ENCODE measurements at regions not wholly inside any gene's neighbourhood (a gene's known extent, or its start where the extent isn't known, plus 50 kb on each side); places are given as distances from the start of the nearest gene placed in this dataset.

DNA sequence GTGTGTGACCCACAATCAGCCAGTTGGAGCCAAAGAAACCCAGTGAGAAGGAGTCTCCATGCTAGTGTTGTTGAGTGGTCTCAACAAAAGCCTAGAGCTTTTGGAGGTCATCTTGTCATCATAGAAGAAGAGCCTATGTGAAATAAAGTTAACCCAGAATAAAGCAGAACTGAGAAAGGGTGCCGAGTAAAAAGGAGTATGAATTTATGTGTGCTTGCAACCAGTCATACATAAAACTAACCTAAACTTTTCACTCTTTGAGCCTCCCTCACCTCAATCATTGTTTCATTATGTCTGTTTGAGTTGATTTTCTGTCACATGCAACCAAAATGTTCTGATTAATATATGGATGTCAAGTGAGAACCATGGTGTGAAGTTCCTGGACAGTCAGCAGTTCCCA lies 599.3 kb upstream of the ZEB2 start:
- no peak overlapping the region for H3K4me3 Mint-ChIP-seq
- no peaks in the 10 kb centered on the region for H3F3A ChIP-seq (replicated peaks; ENCODE audit: low read depth)
- H3K27me3 ChIP-seq (ENCODE audit: insufficient read depth): no peaks in the 10 kb centered on the region
- no peak overlapping the region for H3K27ac Mint-ChIP-seq
- ATAC-seq (no peak), DNase-seq (ENCODE audit: low spot score) (no peak)
- no peak overlapping the region for H2AFZ ChIP-seq
- H4K20me1 ChIP-seq (replicated peaks; ENCODE audit: insufficient read depth): no peaks in the 10 kb centered on the region
- H3K9me3 Mint-ChIP-seq: no peaks in the 10 kb centered on the region; the same call in 2 of the 3 replicates
- no peaks in the 10 kb centered on the region for H3K36me3 Mint-ChIP-seq (ENCODE audit: low read depth)
- H3K27me3 Mint-ChIP-seq (ENCODE audit: insufficient read depth, low read depth, poor library complexity): no peaks in the 10 kb centered on the region
- H3K27ac ChIP-seq (ENCODE audit: low read depth): no peak overlapping the region
- H3K4me1 Mint-ChIP-seq: peaks cover 6% of the 10 kb centered on the region; the same call in 2 of the 3 replicates
- H3K4me3 ChIP-seq: no peak overlapping the region
- no peak overlapping the region for H3K4me2 ChIP-seq
- no peaks in the 10 kb centered on the region for H3K36me3 ChIP-seq (ENCODE audit: insufficient read depth)
- TF ChIP-seq EZH2 (IDR thresholded peaks at IDR 0.05; ENCODE audit: low read depth, unreplicated experiment): no peak
- no peak for TF ChIP-seq POLR2AphosphoS5 (IDR thresholded peaks at IDR 0.05; ENCODE audit: low read depth)
- no peak for TF ChIP-seq CREB1 (CRISPR knock-in tag; IDR thresholded peaks at IDR 0.05; ENCODE audit: low read depth)
- TF ChIP-seq, protein P1, sequence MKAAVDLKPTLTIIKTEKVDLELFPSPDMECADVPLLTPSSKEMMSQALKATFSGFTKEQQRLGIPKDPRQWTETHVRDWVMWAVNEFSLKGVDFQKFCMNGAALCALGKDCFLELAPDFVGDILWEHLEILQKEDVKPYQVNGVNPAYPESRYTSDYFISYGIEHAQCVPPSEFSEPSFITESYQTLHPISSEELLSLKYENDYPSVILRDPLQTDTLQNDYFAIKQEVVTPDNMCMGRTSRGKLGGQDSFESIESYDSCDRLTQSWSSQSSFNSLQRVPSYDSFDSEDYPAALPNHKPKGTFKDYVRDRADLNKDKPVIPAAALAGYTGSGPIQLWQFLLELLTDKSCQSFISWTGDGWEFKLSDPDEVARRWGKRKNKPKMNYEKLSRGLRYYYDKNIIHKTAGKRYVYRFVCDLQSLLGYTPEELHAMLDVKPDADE (IDR thresholded peaks at IDR 0.05): no peak
- no peak for TF ChIP-seq NANOG (IDR thresholded peaks at IDR 0.05; ENCODE audit: borderline replicate concordance)
- TF ChIP-seq STAT1 (IDR thresholded peaks at IDR 0.05; ENCODE audit: unreplicated experiment): no peak
- no peak for TF ChIP-seq ZNF114 (CRISPR knock-in tag; IDR thresholded peaks at IDR 0.05)
- TF ChIP-seq, protein P2, sequence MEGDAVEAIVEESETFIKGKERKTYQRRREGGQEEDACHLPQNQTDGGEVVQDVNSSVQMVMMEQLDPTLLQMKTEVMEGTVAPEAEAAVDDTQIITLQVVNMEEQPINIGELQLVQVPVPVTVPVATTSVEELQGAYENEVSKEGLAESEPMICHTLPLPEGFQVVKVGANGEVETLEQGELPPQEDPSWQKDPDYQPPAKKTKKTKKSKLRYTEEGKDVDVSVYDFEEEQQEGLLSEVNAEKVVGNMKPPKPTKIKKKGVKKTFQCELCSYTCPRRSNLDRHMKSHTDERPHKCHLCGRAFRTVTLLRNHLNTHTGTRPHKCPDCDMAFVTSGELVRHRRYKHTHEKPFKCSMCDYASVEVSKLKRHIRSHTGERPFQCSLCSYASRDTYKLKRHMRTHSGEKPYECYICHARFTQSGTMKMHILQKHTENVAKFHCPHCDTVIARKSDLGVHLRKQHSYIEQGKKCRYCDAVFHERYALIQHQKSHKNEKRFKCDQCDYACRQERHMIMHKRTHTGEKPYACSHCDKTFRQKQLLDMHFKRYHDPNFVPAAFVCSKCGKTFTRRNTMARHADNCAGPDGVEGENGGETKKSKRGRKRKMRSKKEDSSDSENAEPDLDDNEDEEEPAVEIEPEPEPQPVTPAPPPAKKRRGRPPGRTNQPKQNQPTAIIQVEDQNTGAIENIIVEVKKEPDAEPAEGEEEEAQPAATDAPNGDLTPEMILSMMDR (conservative IDR thresholded peaks at IDR 0.05; ENCODE audit: low read depth in 2 of 2): no peak
- no peak for TF ChIP-seq JUNB (IDR thresholded peaks at IDR 0.05; ENCODE audit: unreplicated experiment)
- H3K4me1 ChIP-seq (ENCODE audit: insufficient read depth): peaks cover 3% of the 10 kb centered on the region; the same call in 1 of the 2 replicates
- no peaks in the 10 kb centered on the region for H3K79me2 ChIP-seq (replicated peaks; ENCODE audit: insufficient read depth)
- no peaks in the 10 kb centered on the region for H3K9me2 ChIP-seq (ENCODE audit: insufficient read depth)

DNA sequence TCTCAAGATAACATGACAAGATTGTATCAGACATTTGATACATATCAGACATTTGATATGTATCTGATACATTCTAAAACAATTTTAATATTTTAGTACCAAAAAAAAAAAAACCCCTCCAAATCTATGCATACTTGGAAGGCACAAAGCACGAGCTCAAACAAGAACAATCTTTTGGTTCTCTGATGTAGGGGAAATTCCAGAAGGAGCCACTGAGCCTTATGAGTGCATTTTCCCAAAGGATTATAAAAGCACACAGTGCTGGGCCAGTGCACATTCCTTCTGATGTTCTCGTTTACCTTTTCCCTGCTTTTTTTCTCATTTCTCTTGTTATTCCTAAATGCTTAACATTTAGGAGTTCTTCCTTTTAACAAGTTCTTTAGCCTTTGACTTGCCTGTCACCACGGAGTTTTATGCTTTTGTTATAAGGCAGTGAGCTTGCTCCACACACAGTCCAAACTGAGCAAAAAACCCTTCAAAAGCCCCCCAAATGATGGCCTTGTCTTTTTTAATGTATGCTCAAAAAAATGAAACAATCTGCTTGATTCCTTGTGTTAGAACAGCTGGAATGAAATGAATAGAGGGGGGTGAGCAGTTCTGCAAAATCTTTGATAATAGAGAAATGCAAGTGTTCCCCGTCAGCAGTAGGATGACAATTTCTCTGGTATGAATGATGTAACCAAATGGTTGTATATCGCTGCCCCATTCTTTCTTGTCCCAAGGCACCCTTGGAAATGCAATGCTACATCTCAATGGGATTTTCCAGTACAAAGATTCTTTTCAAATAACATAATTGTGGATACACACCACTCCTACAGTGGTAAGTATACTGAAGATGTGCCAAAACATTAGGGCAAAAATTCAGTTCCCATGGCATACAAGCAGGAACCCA lies 597.2 kb upstream of the ZEB2 start:
- no peak for ATAC-seq
- no peaks in the 10 kb centered on the region for H3K36me3 Mint-ChIP-seq (ENCODE audit: low read depth)
- H3K27me3 Mint-ChIP-seq (ENCODE audit: insufficient read depth, low read depth, poor library complexity): no peaks in the 10 kb centered on the region
- TF ChIP-seq JUNB (IDR thresholded peaks at IDR 0.05; ENCODE audit: unreplicated experiment) (no peak), EZH2 (IDR thresholded peaks at IDR 0.05; ENCODE audit: low read depth, unreplicated experiment) (no peak)
- TF ChIP-seq, protein P3, sequence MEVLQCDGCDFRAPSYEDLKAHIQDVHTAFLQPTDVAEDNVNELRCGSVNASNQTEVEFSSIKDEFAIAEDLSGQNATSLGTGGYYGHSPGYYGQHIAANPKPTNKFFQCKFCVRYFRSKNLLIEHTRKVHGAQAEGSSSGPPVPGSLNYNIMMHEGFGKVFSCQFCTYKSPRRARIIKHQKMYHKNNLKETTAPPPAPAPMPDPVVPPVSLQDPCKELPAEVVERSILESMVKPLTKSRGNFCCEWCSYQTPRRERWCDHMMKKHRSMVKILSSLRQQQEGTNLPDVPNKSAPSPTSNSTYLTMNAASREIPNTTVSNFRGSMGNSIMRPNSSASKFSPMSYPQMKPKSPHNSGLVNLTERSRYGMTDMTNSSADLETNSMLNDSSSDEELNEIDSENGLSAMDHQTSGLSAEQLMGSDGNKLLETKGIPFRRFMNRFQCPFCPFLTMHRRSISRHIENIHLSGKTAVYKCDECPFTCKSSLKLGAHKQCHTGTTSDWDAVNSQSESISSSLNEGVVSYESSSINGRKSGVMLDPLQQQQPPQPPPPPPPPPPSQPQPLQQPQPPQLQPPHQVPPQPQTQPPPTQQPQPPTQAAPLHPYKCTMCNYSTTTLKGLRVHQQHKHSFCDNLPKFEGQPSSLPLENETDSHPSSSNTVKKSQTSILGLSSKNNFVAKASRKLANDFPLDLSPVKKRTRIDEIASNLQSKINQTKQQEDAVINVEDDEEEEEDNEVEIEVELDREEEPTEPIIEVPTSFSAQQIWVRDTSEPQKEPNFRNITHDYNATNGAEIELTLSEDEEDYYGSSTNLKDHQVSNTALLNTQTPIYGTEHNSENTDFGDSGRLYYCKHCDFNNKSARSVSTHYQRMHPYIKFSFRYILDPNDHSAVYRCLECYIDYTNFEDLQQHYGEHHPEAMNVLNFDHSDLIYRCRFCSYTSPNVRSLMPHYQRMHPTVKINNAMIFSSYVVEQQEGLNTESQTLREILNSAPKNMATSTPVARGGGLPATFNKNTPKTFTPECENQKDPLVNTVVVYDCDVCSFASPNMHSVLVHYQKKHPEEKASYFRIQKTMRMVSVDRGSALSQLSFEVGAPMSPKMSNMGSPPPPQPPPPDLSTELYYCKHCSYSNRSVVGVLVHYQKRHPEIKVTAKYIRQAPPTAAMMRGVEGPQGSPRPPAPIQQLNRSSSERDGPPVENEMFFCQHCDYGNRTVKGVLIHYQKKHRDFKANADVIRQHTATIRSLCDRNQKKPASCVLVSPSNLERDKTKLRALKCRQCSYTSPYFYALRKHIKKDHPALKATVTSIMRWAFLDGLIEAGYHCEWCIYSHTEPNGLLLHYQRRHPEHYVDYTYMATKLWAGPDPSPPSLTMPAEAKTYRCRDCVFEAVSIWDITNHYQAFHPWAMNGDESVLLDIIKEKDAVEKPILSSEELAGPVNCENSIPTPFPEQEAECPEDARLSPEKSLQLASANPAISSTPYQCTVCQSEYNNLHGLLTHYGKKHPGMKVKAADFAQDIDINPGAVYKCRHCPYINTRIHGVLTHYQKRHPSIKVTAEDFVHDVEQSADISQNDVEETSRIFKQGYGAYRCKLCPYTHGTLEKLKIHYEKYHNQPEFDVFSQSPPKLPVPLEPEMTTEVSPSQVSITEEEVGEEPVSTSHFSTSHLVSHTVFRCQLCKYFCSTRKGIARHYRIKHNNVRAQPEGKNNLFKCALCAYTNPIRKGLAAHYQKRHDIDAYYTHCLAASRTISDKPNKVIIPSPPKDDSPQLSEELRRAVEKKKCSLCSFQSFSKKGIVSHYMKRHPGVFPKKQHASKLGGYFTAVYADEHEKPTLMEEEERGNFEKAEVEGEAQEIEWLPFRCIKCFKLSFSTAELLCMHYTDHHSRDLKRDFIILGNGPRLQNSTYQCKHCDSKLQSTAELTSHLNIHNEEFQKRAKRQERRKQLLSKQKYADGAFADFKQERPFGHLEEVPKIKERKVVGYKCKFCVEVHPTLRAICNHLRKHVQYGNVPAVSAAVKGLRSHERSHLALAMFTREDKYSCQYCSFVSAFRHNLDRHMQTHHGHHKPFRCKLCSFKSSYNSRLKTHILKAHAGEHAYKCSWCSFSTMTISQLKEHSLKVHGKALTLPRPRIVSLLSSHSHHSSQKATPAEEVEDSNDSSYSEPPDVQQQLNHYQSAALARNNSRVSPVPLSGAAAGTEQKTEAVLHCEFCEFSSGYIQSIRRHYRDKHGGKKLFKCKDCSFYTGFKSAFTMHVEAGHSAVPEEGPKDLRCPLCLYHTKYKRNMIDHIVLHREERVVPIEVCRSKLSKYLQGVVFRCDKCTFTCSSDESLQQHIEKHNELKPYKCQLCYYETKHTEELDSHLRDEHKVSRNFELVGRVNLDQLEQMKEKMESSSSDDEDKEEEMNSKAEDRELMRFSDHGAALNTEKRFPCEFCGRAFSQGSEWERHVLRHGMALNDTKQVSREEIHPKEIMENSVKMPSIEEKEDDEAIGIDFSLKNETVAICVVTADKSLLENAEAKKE (CRISPR knock-in tag; IDR thresholded peaks at IDR 0.05): no peak

More for the DNA sequence above, 597.2 kb upstream of the ZEB2 start:
- Histone ChIP-seq H3K4me1 (ENCODE audit: insufficient read depth) (peaks cover 3% of the 10 kb centered on the region; the same call in 1 of the 2 replicates), H2AFZ (no peak overlapping the region), H3K9me2 (ENCODE audit: insufficient read depth) (no peaks in the 10 kb centered on the region), H3K36me3 (ENCODE audit: insufficient read depth) (no peaks in the 10 kb centered on the region), H3K27ac (ENCODE audit: low read depth) (no peak overlapping the region), H3F3A (replicated peaks; ENCODE audit: low read depth) (no peaks in the 10 kb centered on the region), H3K27me3 (ENCODE audit: insufficient read depth) (no peaks in the 10 kb centered on the region), H3K79me2 (replicated peaks; ENCODE audit: insufficient read depth) (no peaks in the 10 kb centered on the region), H3K4me3 (no peak overlapping the region), H4K20me1 (replicated peaks; ENCODE audit: insufficient read depth) (no peaks in the 10 kb centered on the region), H3K4me2 (no peak overlapping the region)
- H3K9me3 Mint-ChIP-seq: no peaks in the 10 kb centered on the region; the same call in 2 of the 3 replicates
- DNase-seq (ENCODE audit: low spot score): no peak
- H3K4me1 Mint-ChIP-seq: peaks cover 4% of the 10 kb centered on the region; the same call in 2 of the 3 replicates
- H3K27ac Mint-ChIP-seq: no peak overlapping the region
- H3K4me3 Mint-ChIP-seq: no peak overlapping the region

Data from GM23338 (cell line).